ENCODE measurements at regions not wholly inside any gene's neighbourhood (a gene's known extent, or its start where the extent isn't known, plus 50 kb on each side); places are given as distances from the start of the nearest gene placed in this dataset.

DNA sequence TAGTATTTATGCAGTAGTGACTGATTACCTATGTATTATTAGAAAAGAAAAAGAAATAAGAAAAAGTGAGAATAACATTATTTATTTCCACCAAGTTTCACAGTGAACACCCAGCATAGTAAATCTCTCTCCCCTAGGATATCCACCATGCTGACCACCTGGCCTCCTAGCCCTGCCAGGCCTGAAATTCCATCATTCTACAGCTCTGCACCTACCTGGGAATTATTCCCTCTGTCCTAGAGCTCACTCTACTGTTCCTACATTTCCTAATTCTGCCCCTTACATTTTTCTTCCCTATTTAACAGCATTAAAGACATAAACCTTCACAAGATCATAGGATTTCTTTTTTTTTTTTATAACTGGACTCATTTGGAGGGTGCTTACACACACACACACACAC lies 525.3 kb upstream of the PPP2R3A start:
- TF ChIP-seq, protein P1, sequence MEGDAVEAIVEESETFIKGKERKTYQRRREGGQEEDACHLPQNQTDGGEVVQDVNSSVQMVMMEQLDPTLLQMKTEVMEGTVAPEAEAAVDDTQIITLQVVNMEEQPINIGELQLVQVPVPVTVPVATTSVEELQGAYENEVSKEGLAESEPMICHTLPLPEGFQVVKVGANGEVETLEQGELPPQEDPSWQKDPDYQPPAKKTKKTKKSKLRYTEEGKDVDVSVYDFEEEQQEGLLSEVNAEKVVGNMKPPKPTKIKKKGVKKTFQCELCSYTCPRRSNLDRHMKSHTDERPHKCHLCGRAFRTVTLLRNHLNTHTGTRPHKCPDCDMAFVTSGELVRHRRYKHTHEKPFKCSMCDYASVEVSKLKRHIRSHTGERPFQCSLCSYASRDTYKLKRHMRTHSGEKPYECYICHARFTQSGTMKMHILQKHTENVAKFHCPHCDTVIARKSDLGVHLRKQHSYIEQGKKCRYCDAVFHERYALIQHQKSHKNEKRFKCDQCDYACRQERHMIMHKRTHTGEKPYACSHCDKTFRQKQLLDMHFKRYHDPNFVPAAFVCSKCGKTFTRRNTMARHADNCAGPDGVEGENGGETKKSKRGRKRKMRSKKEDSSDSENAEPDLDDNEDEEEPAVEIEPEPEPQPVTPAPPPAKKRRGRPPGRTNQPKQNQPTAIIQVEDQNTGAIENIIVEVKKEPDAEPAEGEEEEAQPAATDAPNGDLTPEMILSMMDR (IDR thresholded peaks at IDR 0.05): no peak
- no peaks in the 10 kb centered on the region for H3K27me3 ChIP-seq
- H3K9me3 ChIP-seq: no peaks in the 10 kb centered on the region
- H3K27ac ChIP-seq: no peak overlapping the region
- no peak for DNase-seq (ENCODE audit: low spot score)
- H3K4me3 ChIP-seq: no peak overlapping the region
- no peaks in the 10 kb centered on the region for H3K4me1 ChIP-seq
- no peaks in the 10 kb centered on the region for H3K36me3 ChIP-seq

DNA sequence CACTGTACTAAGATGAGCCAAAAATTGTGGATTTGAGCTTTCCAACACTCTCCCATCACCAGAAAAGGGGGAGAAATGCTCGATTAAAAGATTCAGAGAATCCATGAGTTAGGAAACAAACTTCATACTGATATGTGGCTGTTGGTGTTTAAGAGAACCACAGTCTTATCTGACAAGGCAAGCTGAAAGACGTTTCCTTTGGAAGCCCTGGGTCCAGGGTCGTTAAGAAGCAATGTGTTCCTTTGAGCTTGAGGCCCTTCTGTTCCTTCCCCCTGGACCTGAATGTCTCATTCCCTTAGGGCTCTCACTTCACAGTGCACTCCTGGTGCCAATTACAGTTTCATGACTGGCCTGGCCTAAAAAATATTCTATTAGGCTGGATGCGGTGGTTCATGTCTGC lies 524.8 kb upstream of the PPP2R3A start:
- H3K36me3 ChIP-seq: no peaks in the 10 kb centered on the region
- DNase-seq (ENCODE audit: low spot score): no peak
- no peaks in the 10 kb centered on the region for H3K27me3 ChIP-seq
- TF ChIP-seq, protein P1 (IDR thresholded peaks at IDR 0.05): no peak
- H3K27ac ChIP-seq: no peak overlapping the region
- H3K9me3 ChIP-seq: no peaks in the 10 kb centered on the region
- no peak overlapping the region for H3K4me3 ChIP-seq
- no peaks in the 10 kb centered on the region for H3K4me1 ChIP-seq

DNA sequence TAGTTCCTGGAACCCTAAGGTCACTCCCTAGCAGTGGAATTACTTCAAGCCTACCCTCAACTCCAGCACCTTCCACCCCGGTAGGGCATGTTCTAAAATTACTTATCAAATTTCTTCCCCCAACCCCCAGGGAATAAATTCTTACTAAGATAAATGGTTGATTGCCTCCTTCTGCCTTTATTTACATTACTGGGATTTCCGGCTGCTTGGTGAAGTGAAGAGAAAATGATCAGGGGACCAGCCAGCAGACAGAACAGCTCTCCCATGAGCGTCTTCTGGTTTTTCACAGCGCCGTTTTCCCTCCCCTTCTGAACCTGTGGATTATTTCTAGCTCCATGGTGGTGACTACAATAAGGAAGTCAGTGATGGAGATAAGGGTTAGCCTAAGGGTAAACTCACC lies 521.5 kb upstream of the PPP2R3A start:
- no peak overlapping the region for H3K4me3 ChIP-seq
- H3K9me3 ChIP-seq: no peaks in the 10 kb centered on the region
- no peaks in the 10 kb centered on the region for H3K36me3 ChIP-seq
- H3K27ac ChIP-seq: no peak overlapping the region
- H3K27me3 ChIP-seq: no peaks in the 10 kb centered on the region
- H3K4me1 ChIP-seq: no peaks in the 10 kb centered on the region
- DNase-seq (ENCODE audit: low spot score): no peak
- TF ChIP-seq, protein P1 (IDR thresholded peaks at IDR 0.05): no peak

DNA sequence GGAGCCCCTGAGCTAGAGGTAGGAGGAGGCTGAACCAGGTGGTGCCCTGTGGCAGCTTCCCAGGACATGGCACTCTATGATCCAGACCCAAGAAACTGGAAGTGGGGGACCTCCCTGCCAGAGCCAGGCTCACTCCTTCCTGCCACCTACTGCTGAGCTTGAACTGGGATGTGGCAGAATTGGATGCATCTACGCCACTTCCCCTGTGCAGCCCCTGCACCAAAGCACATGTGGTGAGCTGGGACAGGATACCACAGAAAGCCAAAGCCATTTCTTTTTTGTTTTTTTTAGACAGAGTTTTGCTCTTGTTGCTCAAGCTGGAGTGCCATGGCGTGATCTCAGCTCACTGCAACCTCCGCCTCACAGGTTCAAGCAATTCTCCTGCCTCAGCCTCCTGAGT lies 518.0 kb upstream of the PPP2R3A start:
- H3K4me3 ChIP-seq: no peak overlapping the region
- H3K4me1 ChIP-seq: no peaks in the 10 kb centered on the region
- H3K27ac ChIP-seq: no peak overlapping the region
- TF ChIP-seq, protein P1 (IDR thresholded peaks at IDR 0.05): no peak
- no peak for DNase-seq (ENCODE audit: low spot score)
- H3K36me3 ChIP-seq: no peaks in the 10 kb centered on the region
- no peaks in the 10 kb centered on the region for H3K27me3 ChIP-seq
- H3K9me3 ChIP-seq: no peaks in the 10 kb centered on the region

DNA sequence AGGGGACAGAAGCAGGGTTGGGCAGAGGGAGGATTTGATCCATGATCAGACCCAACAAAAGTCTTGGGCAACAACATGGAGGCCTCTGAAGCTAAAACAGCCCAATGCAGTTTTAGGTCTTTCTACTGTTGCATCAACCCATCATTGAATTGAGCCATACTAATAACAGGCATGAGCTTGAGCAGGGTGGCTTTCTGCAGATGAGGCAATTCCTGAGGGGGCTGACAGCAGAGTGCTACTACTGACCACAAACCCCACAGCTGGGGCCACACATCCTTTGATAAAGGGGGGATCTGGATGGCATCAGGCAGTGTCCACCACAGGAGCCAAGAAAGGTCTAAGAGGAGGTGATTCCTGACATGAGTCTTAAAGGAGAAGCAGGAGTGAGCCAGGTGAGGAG lies 517.0 kb upstream of the PPP2R3A start:
- TF ChIP-seq, protein P1 (IDR thresholded peaks at IDR 0.05): no peak
- no peak for DNase-seq (ENCODE audit: low spot score)
- H3K27ac ChIP-seq: no peak overlapping the region
- no peaks in the 10 kb centered on the region for H3K27me3 ChIP-seq
- no peaks in the 10 kb centered on the region for H3K9me3 ChIP-seq
- no peaks in the 10 kb centered on the region for H3K36me3 ChIP-seq
- H3K4me3 ChIP-seq: no peak overlapping the region
- H3K4me1 ChIP-seq: no peaks in the 10 kb centered on the region

DNA sequence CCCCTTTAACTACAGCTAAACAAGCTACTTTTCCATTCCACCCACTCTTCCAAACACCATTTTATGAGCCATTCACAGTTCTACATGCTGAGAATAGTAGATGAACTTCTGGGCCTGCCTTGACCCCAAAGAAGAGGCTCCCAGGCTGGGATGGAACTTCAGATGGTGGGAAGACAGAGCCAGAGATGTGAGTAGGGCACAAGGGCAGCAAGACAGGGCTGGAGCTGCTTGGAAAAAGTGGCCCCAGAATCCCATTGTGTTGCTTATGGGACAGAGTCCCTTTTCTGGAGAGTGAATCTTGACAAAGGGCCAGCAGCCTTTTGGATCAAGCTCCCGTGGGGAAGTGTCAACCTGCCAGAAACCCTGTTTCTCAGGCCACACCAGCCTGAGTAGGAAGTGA lies 516.5 kb upstream of the PPP2R3A start:
- no peaks in the 10 kb centered on the region for H3K9me3 ChIP-seq

More for the DNA sequence above, 516.5 kb upstream of the PPP2R3A start:
- H3K27ac ChIP-seq: no peak overlapping the region
- H3K27me3 ChIP-seq: no peaks in the 10 kb centered on the region
- TF ChIP-seq, protein P1 (IDR thresholded peaks at IDR 0.05): no peak
- no peaks in the 10 kb centered on the region for H3K36me3 ChIP-seq
- DNase-seq (ENCODE audit: low spot score): no peak
- no peak overlapping the region for H3K4me3 ChIP-seq
- H3K4me1 ChIP-seq: no peaks in the 10 kb centered on the region

Measured in right atrium auricular region (tissue), 2 donors.